Osteoblast (primary cell): ENCODE measurements at regions not wholly inside any gene's neighbourhood (a gene's known extent, or its start where the extent isn't known, plus 50 kb on each side); places are given as distances from the start of the nearest gene placed in this dataset.

Experiments used
- DNase-seq: peaks from one replicate; pipeline ENCODE4 v3.0.0; 2011; ENCODE audit warnings: low spot score, mixed read lengths; ENCODE audit not compliant: insufficient read length; ENCODE audit errors: missing footprints
- H2AFZ ChIP-seq: 2 replicates; pipeline ENCODE4 v1.6.0; 2011; ENCODE audit warnings: mild to moderate bottlenecking, low read length
- H3K27ac ChIP-seq: 2 replicates; pipeline ENCODE4 v1.5.1; 2011; ENCODE audit warnings: mild to moderate bottlenecking, low read depth, low read length, moderate library complexity
- H3K27me3 ChIP-seq: 2 replicates; pipeline ENCODE4 v1.6.0; 2012; ENCODE audit warnings: mild to moderate bottlenecking, control low read depth, inconsistent platforms, low read length, moderate library complexity; ENCODE audit not compliant: insufficient read depth
- H3K36me3 ChIP-seq: 2 replicates; pipeline ENCODE4 v1.5.1; 2011; ENCODE audit warnings: mild to moderate bottlenecking, low read length, control low read depth, moderate library complexity; ENCODE audit not compliant: insufficient read depth
- H3K4me1 ChIP-seq: 2 replicates; pipeline ENCODE4 v1.5.1; 2011; ENCODE audit warnings: mild to moderate bottlenecking, low read length, control low read depth, moderate library complexity; ENCODE audit not compliant: insufficient read depth
- H3K4me2 ChIP-seq: 2 replicates; pipeline ENCODE4 v1.6.0; 2011; ENCODE audit warnings: mild to moderate bottlenecking, low read length; ENCODE audit not compliant: insufficient read depth
- H3K4me3 ChIP-seq: fragments of 200-600 bp; sonication (generic); 3 replicates; pipeline ENCODE4 v1.5.1; 2012; ENCODE audit warnings: mild to moderate bottlenecking, low read length, inconsistent platforms; ENCODE audit not compliant: insufficient read depth
- H3K79me2 ChIP-seq: 2 replicates; pipeline ENCODE4 v1.6.0; 2012; ENCODE audit warnings: mild to moderate bottlenecking, low read length, control low read depth, inconsistent platforms; ENCODE audit not compliant: insufficient read depth
- H3K9me3 ChIP-seq: 2 replicates; pipeline ENCODE4 v1.5.1; 2011; ENCODE audit warnings: low read depth, low read length, control low read depth
- H4K20me1 ChIP-seq: 2 replicates; pipeline ENCODE4 v1.6.0; 2012; ENCODE audit warnings: mild to moderate bottlenecking, low read length, control low read depth; ENCODE audit not compliant: insufficient read depth
- TF ChIP-seq, protein P1 (sequence below): IDR thresholded peaks from 2 replicates; pipeline ENCODE4 v1.5.1; 2011; ENCODE audit warnings: mild to moderate bottlenecking, low read depth, low read length, moderate library complexity; ENCODE audit errors: extremely low read depth

DNA sequence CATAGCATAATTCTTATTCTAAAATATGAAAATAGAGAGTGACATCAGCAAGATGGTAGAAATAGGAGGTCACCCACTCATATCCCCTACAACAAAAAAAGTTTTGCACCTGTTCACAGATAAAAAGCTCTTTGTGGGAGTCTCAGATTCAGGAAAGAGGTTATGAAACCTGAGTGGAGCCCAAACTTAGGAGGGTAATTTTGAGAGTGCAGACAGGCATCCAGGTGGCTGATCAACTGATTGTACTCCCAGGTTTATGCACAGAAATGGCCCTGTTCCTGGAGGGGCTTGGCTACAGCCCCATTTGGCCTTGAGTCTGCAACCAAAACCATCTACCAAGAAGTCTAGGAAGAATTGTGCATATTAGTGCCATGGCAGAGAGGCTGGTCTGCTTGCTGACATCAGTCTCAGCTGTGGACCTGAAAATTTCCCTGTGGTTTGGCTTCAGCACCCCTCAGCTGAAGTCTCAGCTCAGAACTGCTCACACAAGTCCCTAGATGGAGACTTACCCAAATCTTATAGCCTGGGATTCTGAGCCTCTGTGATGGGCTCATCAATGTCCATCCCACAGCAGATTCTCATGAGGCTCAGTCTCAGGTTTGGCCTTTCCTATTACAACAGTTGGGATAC, 291.6 kb downstream of the IL20RB start:
- no peak overlapping the region for H3K4me2 ChIP-seq
- no peak overlapping the region for H2AFZ ChIP-seq
- no peaks in the 10 kb centered on the region for H3K36me3 ChIP-seq
- H3K27ac ChIP-seq = no peak overlapping the region
- H3K27me3 ChIP-seq = no peaks in the 10 kb centered on the region
- TF ChIP-seq, protein P1, sequence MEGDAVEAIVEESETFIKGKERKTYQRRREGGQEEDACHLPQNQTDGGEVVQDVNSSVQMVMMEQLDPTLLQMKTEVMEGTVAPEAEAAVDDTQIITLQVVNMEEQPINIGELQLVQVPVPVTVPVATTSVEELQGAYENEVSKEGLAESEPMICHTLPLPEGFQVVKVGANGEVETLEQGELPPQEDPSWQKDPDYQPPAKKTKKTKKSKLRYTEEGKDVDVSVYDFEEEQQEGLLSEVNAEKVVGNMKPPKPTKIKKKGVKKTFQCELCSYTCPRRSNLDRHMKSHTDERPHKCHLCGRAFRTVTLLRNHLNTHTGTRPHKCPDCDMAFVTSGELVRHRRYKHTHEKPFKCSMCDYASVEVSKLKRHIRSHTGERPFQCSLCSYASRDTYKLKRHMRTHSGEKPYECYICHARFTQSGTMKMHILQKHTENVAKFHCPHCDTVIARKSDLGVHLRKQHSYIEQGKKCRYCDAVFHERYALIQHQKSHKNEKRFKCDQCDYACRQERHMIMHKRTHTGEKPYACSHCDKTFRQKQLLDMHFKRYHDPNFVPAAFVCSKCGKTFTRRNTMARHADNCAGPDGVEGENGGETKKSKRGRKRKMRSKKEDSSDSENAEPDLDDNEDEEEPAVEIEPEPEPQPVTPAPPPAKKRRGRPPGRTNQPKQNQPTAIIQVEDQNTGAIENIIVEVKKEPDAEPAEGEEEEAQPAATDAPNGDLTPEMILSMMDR = no peak
- no peak for DNase-seq
- H3K9me3 ChIP-seq = peaks cover 2% of the 10 kb centered on the region
- H3K79me2 ChIP-seq = no peaks in the 10 kb centered on the region
- no peaks in the 10 kb centered on the region for H4K20me1 ChIP-seq
- no peaks in the 10 kb centered on the region for H3K4me1 ChIP-seq
- H3K4me3 ChIP-seq = no peak overlapping the region

DNA sequence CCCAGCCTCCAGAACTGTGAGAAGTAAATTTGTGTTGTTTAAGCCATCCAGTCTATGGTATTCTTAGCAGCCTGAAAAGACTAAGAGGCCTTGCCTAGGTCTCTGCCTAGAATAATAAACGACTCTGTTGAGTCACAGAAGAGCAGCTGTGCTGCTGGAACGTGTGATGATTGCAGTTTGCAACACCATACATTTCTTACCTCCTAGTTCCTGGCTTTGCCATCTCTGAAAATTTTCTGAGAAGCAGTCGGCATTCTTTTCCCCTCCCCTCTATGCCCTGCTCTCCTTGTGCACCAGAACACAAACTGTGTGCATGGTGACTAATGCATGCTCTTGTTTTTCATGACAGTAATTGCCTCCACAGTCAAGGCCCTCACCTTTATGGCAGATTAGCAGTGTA, 301.3 kb downstream of the IL20RB start:
- DNase-seq = no peak
- no peaks in the 10 kb centered on the region for H3K4me1 ChIP-seq

DNA sequence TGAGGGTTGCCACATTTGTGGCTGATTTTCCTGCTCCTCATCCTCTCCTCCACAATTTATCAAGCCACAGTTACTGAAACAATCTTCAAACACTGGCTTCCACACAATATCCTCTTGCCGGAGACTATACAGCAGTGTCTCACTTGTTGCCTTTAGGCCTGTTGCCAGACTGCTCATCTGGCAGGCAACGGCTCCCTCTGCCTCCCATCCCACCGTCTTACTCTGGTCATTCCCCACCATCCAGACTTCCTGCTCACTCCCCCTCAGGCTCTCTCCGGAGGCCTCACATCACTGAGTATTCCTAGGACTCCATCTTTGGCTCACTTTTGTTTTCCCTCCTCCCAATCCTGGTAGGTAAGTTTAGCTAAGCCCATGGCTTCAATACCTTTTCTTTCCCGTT, 301.9 kb downstream of the IL20RB start:
- Histone ChIP-seq H3K4me1 (no peaks in the 10 kb centered on the region), H3K27ac (no peak overlapping the region), H3K4me2 (no peak overlapping the region), H3K9me3 (no peaks in the 10 kb centered on the region), H4K20me1 (no peaks in the 10 kb centered on the region), H3K4me3 (no peak overlapping the region), H2AFZ (no peak overlapping the region), H3K79me2 (no peaks in the 10 kb centered on the region), H3K36me3 (no peaks in the 10 kb centered on the region), H3K27me3 (no peaks in the 10 kb centered on the region)
- no peak for DNase-seq
- TF ChIP-seq, protein P1 = no peak

More for the DNA sequence above, 301.3 kb downstream of the IL20RB start:
- Histone ChIP-seq H3K4me2 (no peak overlapping the region), H3K9me3 (no peaks in the 10 kb centered on the region), H3K4me3 (no peak overlapping the region), H3K36me3 (no peaks in the 10 kb centered on the region), H4K20me1 (no peaks in the 10 kb centered on the region), H2AFZ (no peak overlapping the region), H3K79me2 (no peaks in the 10 kb centered on the region), H3K27ac (no peak overlapping the region), H3K27me3 (no peaks in the 10 kb centered on the region)
- TF ChIP-seq, protein P1 = no peak

- no peak for DNase-seq
- no peak overlapping the region for H3K4me3 ChIP-seq
- H3K27me3 ChIP-seq = no peaks in the 10 kb centered on the region
- TF ChIP-seq, protein P1 = no peak
- no peak overlapping the region for H2AFZ ChIP-seq
- no peaks in the 10 kb centered on the region for H3K36me3 ChIP-seq
- no peaks in the 10 kb centered on the region for H3K4me1 ChIP-seq
- no peak overlapping the region for H3K27ac ChIP-seq
- no peaks in the 10 kb centered on the region for H4K20me1 ChIP-seq
- no peaks in the 10 kb centered on the region for H3K9me3 ChIP-seq
- no peak overlapping the region for H3K4me2 ChIP-seq
- H3K79me2 ChIP-seq = no peaks in the 10 kb centered on the region
Measured at GRCh38 chr3:137264071-137264820, 306.5 kb downstream of the IL20RB start.
